IPS-NIHi7 (cell line): ENCODE measurements at regions not wholly inside any gene's neighbourhood (a gene's known extent, or its start where the extent isn't known, plus 50 kb on each side); places are given as distances from the start of the nearest gene placed in this dataset.
A peak's percentile ranks its signal among the peaks of the same experiment; 100 is the strongest.

ENCODE experiments used
- DNase-seq: peaks from one replicate; pipeline ENCODE4 v3.0.0; 2012; ENCODE audit warnings: mixed read lengths; ENCODE audit errors: extremely low spot score

GRCh38 chr3:25002052-25002451 lies 426.0 kb upstream of the RARB start:
- DNase-seq = no peak

DNA sequence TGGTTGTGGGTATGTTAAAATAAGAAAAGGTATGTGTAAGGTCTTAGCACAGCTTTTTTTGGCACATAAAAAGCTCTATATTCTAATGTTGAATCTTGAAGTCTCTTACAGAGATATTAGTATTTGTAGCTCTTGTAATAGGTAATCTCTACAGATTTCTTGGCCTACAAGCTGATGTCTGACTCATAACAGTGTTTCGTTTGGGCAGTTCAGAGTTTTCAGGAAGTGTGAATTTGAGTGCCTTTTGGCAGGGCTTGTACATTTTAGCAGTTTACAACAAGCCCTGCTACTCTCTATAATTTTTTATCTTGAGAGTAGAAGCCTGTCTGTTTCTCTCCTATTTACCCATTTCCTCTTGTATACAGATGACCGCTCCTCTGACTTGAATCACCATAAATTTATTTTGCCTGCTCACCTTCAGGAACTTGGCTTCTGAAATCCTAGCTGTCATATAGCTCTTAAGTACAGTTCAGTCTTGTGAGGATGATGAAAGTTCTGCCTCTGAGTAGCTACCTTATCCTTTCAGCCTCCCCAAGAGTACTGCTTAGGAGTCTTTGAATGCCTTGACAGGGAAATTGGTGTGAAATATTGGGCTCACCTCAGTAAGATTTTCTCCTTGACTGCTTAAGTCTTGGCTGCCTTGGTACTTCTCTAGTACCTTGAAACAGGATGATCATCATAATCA lies 419.9 kb upstream of the RARB start:
- DNase-seq = no peak

DNA sequence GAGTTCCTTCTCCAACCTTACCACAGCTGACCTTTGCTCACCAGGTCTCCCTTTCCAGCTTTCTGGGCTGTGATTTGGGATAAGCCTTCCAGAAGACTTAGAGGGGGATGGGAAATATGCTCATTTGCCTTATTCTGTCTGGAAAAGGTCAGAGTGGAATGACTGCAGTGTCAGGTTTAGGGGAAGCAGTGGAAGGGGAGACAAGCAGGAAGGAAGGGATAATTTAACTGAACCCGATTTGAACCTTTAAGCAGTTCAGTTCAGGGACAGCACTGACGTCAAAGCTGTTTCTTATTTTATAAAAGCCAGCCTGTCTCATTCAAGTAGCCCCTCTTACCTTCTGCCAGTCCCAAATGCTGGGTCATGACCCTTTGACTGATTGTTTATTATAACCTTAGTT lies 418.4 kb upstream of the RARB start:
- no peak for DNase-seq

DNA sequence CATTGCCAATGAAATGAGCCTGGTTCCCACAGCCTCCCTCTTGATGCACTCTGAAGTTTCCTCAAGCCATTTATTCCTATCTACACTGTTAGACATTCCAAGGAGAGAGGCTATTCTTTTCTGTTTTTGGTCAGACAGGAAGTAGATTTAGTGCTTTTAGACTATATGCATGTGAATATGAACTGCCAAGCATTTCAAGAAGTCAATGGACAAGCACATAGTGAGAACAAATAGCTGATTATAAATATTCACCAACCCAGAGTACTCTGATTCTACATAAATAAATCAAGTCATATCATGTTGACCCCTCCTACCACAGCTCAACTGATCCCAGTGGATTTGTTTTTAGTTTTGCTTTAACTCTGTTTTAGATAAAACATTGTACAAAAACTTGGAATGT lies 412.5 kb upstream of the RARB start:
- no peak for DNase-seq

DNA sequence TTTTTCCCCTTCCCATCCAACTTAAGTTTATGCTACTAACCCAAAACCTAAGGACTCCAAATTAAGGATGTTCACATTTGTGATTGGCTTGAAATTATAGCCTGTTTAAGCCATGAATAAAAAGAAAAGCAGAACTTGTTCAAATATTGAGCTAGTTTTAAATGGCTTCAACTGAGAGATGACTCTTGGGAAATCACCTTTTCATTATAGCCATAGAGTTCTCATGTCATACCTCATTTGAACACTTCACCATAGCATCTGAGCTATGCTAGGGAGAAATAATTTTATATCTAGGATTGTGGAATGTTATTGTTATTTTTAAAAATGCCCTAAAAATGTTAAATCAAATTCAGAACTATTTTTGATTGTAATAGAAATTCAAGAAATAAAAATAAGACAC lies 409.2 kb upstream of the RARB start:
- DNase-seq = no peak

DNA sequence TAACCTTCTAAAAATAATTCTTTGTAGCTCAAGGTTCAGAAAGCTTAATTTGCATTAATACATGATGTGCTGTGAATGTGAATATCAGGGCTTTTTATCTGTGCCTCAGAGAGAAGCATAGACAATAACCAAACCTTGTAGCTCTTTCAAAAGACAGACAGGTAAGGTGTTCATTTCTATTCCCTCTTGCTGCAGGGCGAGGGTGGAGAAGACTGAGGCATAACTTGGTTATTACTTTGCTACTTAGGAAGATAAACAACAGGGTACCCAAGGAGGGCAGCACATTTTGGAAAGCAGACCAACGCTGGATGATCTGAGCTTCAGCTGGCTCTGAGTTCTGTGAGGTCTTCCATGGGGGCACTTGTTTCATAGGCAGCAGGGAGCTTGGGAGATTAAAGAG lies 408.6 kb upstream of the RARB start:
- DNase-seq = no peak

DNA sequence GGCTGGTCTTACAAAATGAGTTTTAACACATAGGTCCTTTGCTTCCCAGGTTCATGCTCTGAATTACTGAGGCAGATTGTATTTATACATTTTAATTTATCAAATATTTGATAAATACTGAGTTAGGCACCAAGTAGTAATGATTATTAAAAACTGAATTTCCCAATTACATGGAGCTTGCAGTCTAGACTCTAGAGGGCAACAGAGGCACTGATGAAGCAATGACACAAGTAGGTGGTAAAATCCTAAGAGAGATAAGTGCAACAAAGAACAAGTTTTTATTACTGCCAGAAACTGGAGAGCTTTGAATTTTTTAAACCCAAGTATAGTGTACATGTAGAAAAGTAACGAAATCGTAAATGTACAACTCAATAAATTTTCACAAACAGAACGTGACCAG lies 406.2 kb upstream of the RARB start:
- peak; percentile 23 for DNase-seq

- no peak for DNase-seq
Measured at GRCh38 chr3:25023876-25024275, 404.2 kb upstream of the RARB start.

DNA sequence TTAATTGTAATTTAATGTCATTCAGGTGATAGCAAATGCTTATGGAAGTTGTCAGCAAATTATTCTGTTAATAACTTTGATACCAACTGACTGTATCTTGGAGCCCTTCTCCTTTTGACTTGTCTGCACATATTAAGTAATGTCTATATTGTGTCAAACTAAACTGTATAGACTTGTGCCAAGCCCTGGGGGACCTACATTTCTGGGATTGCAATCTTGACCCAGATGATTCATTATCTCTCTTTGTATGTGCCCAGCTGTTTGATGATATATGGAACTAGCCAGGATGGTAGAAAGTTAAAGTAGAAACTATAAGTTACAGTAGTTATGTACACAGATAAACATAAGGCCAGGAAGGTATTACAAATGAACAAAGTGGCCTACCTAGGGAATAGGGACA lies 402.8 kb upstream of the RARB start:
- DNase-seq = no peak

DNA sequence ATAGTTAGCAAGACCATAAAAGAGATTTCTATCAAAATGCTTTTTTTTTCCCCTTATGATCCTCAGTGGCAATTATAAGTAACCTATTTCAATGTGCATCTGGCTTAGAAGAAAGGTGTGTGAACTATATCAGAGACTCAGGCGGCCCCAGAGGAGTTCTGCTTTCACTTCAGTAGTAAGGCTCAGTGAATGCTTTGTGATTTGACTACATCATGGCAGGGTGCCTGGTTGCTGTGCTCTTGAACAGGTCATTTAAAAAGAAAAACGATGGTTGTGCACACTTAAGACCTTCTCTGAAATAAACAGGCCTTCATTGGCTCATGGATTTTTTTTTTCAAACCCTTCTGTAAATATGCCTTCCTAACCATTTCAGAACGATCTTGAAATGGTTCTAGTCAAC lies 400.4 kb upstream of the RARB start:
- no peak for DNase-seq

DNA sequence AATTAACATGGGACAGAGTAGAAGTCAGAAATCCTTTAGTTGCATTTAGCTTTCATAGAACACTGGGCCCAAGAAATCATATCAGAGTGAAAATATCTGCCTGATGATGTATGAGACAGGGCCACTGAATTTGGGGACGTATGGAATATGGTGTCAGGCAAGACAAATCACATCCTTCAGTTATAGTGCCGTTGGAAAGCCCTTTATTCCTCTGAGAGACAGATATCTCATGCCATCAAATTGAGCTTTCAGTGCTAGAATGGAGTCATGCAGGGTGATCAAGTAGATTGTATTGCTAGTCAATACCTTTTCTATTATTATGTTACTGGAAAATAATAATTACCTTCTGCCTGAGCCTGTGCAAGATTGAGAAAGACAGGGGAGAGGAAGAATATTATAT lies 398.2 kb upstream of the RARB start:
- no peak for DNase-seq

DNA sequence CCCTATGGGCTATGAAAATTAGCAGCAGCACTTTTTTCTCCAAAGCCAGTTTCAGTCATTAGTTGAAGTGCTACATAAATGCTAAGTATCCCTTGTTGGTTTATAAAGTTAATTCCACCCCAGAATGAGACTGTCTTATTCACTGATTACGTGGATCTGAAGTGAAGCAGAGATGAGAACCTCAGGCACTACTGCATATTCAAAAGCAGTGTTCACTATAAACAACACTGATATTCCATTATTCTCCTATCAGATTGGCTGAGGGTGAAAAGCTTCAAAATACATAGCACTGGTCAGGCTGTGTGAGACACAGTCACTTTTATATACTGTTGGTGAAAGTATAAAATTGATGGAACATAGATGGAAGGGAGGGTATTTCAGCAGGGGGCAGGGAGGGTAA lies 395.7 kb upstream of the RARB start:
- no peak for DNase-seq

DNA sequence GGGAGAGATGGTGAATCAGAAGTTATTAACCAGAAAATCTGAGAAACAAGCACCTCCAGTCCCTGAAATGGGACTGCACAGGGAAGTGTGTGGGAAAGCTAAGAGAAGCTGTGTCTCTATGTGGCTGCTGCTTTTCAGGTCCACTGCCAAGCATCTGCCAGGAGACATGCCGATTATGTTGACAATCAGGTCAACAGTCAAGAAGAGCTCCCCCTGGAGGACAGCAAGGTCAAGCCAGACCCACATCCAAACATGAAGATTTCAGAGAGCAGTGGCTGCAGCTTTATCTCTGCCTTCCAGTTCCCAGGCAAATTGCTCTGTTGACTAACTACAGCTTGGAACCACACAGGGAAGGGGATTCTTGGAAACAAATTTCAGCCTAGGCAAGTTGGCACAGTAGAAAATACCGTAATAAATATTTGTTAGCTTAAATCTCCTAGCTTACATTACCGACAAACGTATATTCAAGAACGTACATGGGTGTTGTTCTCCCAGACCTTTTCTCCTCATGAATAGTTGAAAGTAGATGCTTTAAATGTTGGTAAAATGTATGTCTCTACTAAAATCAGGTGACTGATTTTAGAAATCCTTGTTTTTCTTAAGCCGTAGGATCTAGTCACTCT lies 394.5 kb upstream of the RARB start:
- peak; percentile 78 for DNase-seq

DNA sequence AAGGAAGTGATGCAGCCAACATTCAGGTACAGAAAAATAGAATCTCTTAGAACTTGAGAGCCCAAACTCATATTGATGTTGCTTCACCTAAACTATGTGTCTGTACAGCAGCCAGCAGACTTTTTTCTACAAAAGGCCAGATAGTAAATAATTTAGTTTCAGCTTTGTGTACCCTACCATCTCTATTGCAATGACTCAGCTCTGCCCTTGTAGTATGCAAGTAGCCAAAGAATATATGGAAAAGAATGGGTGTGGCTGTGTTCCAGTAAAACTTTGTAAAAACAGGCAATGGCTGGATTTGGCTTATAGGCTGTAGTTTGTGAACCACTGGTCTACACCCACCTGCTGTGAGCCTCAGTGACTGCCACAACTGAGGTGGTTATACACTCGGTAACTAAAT lies 392.5 kb upstream of the RARB start:
- DNase-seq = no peak

GRCh38 chr3:25036633-25037032 lies 391.4 kb upstream of the RARB start:
- no peak for DNase-seq

DNA sequence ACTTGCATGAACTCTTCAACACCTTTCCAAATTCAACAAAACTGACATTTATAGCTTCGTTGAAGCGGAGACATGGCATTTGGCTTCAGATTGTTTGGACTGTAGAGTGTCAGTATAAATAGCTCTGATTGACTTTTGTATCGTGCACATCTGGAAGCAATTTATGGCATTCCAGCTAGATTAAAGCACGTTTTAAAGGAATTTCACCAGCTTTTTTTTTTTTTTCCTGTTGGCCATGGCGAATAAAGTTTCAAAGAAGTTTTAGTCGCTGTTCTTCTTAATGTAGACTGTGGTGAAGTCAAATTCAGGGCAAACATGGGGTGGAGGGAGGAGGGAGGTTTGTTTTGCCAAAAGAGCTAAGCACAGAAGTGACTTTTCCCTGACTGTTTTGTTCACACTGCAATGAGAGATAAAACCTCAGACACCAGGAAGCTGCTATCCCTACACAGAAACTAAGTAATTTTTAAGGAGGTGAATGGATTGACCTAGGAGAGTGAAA lies 391.0 kb upstream of the RARB start:
- DNase-seq = no peak

GRCh38 chr3:25038271-25038670 lies 389.8 kb upstream of the RARB start:
- no peak for DNase-seq

DNA sequence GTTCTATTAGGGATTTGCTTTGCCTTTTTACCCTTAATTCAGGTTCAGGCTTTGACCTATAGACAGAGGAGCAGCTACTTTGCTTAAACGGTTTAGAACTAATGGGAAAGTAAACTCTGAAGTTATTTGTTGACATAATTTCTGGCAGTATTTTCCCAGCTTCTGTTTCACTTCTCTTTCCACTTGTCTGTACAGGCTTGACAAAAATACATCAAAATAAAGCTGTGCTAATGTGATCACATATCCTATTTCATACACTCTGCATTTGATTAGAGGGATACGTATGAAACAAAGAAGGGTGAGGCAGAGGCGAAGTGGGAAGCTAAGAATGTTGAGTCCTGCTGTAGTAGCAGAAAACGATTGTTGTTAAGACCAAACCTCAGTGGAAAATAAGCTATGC lies 389.1 kb upstream of the RARB start:
- DNase-seq = no peak

DNA sequence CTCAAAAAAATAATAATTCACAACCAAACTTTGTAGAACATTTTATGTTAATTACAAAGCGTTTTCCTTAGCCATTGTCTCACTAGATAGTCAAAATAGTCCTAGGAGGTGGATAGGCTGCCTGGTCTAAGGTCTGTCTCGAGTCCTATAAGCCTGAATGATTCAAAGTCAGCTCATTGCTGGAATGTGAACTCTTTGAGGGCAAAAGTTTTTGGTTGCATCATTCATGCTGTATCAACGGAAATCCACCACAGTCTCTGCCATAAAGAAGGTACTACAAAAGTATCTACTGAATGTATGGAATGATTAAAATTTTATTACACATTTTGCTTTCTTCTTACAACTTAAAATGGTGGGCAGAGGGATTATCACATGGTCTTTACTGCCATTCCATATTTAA lies 387.3 kb upstream of the RARB start:
- DNase-seq = no peak

- no peak for DNase-seq
Measured at GRCh38 chr3:25041871-25042584, 386.0 kb upstream of the RARB start.

- DNase-seq = no peak
Measured at GRCh38 chr3:25043177-25043576, 384.9 kb upstream of the RARB start.

DNA sequence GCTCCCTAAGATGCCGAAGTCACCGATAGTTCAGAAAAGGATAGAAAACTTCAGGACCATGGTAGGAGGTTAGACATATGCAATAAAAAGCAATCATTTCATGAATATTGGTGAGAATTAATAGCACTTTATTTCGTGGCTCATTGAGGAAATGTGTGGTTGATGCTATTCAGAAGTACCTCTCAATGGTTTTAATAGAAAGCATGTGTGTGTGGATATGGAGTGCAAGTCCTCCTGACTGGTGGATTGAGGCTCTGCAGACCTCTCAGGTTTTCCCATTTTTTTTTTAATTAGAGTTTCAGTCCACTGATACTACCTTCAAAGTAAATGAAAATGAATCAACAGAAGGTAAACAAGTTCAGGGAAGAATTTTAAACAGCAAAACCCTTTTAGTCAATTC lies 384.3 kb upstream of the RARB start:
- no peak for DNase-seq
